RWPE2 (cell line): ENCODE measurements at regions not wholly inside any gene's neighbourhood (a gene's known extent, or its start where the extent isn't known, plus 50 kb on each side); places are given as distances from the start of the nearest gene placed in this dataset.

Experiments
- ATAC-seq: fragments of 200-7000 bp; cut with Tn5 transposase; 3 replicates; pipeline ENCODE4 v1.9.1; 2021; ENCODE audit warnings: low read depth
- DNase-seq: peaks from one replicate; pipeline ENCODE4 v3.0.0-alpha.2; 2020; ENCODE audit warnings: low spot score
- H3K27ac ChIP-seq: fragments of 450-650 bp; 2 replicates; pipeline ENCODE4 v1.5.1; 2017; ENCODE audit warnings: mild to moderate bottlenecking; ENCODE audit not compliant: poor library complexity, severe bottlenecking
- H3K27me3 ChIP-seq: fragments of 250-450 bp; sonication (Bioruptor Pico); 2 replicates; pipeline ENCODE4 v1.5.1; 2021; ENCODE audit warnings: mild to moderate bottlenecking, moderate library complexity; ENCODE audit not compliant: insufficient read depth, poor library complexity, severe bottlenecking
- H3K36me3 ChIP-seq: fragments of 250-450 bp; sonication (Bioruptor Pico); 2 replicates; pipeline ENCODE4 v1.5.1; 2020; ENCODE audit warnings: low read depth, mild to moderate bottlenecking, moderate library complexity
- H3K4me1 ChIP-seq: fragments of 250-450 bp; sonication (Bioruptor Pico); 2 replicates; pipeline ENCODE4 v1.5.1; 2021; ENCODE audit warnings: mild to moderate bottlenecking, moderate library complexity; ENCODE audit not compliant: insufficient read depth, poor library complexity, severe bottlenecking
- H3K4me3 ChIP-seq: fragments of 250-450 bp; sonication (Bioruptor Pico); 2 replicates; pipeline ENCODE4 v1.5.1; 2021; ENCODE audit warnings: mild to moderate bottlenecking, moderate library complexity; ENCODE audit not compliant: severe bottlenecking
- H3K9me3 ChIP-seq: fragments of 250-450 bp; sonication (Bioruptor Pico); 2 replicates; pipeline ENCODE4 v1.5.1; 2021; ENCODE audit warnings: mild to moderate bottlenecking, moderate library complexity; ENCODE audit not compliant: severe bottlenecking
- CTCF ChIP-seq: fragments of 450-650 bp; IDR thresholded peaks from one replicate; pipeline ENCODE4 v1.5.1; 2017; ENCODE audit warnings: mild to moderate bottlenecking, moderate library complexity; ENCODE audit not compliant: poor library complexity, severe bottlenecking

- Histone ChIP-seq H3K36me3 (no peaks in the 10 kb centered on the region), H3K27ac (no peak overlapping the region), H3K4me1 (peaks cover 11% of the 10 kb centered on the region), H3K27me3 (no peaks in the 10 kb centered on the region), H3K4me3 (no peak overlapping the region), H3K9me3 (no peaks in the 10 kb centered on the region)
- DNase-seq (no peak), ATAC-seq (no peak; the same call in 2 of the 3 replicates)
- TF ChIP-seq CTCF = no peak
Observed at GRCh38 chr2:217705461-217705860, 297.3 kb downstream of the TNS1 start.

- H3K4me1 ChIP-seq = peaks cover 11% of the 10 kb centered on the region
- no peak overlapping the region for H3K27ac ChIP-seq
- H3K4me3 ChIP-seq = no peak overlapping the region
- no peak for TF ChIP-seq CTCF
- no peak for DNase-seq
- ATAC-seq = no peak
- no peaks in the 10 kb centered on the region for H3K9me3 ChIP-seq
- H3K27me3 ChIP-seq = no peaks in the 10 kb centered on the region
- H3K36me3 ChIP-seq = no peaks in the 10 kb centered on the region
Observed at GRCh38 chr2:217703999-217704398, 298.8 kb downstream of the TNS1 start.

- Histone ChIP-seq H3K4me3 (no peak overlapping the region), H3K36me3 (no peaks in the 10 kb centered on the region), H3K4me1 (peaks cover 11% of the 10 kb centered on the region), H3K27ac (no peak overlapping the region), H3K27me3 (no peaks in the 10 kb centered on the region), H3K9me3 (no peaks in the 10 kb centered on the region)
- TF ChIP-seq CTCF = no peak
- ATAC-seq (no peak), DNase-seq (no peak)
Observed at GRCh38 chr2:217703102-217703501, 299.7 kb downstream of the TNS1 start.

GRCh38 chr2:217701622-217702021, 301.2 kb downstream of the TNS1 start:
- Histone ChIP-seq H3K36me3 (no peaks in the 10 kb centered on the region), H3K4me3 (no peak overlapping the region), H3K27me3 (no peaks in the 10 kb centered on the region), H3K4me1 (no peaks in the 10 kb centered on the region), H3K27ac (no peak overlapping the region), H3K9me3 (no peaks in the 10 kb centered on the region)
- no peak for ATAC-seq
- no peak for DNase-seq
- TF ChIP-seq CTCF = no peak

GRCh38 chr2:217698691-217699090, 304.1 kb downstream of the TNS1 start:
- DNase-seq (no peak), ATAC-seq (no peak)
- Histone ChIP-seq H3K36me3 (no peaks in the 10 kb centered on the region), H3K4me3 (no peak overlapping the region), H3K27me3 (no peaks in the 10 kb centered on the region), H3K27ac (no peak overlapping the region), H3K4me1 (peaks cover 4% of the 10 kb centered on the region), H3K9me3 (no peaks in the 10 kb centered on the region)
- TF ChIP-seq CTCF = no peak
